Neural progenitor cell (in vitro differentiated cells): ENCODE measurements at regions not wholly inside any gene's neighbourhood (a gene's known extent, or its start where the extent isn't known, plus 50 kb on each side); places are given as distances from the start of the nearest gene placed in this dataset.

Experiments used
- DNase-seq: peaks from one replicate; pipeline ENCODE4 v3.0.0-alpha.2; 2016; ENCODE audit warnings: low spot score
- H2AFZ ChIP-seq: fragments of 200-600 bp; sonication (generic); replicated peaks from 2 replicates; pipeline ENCODE4 v1.6.1; 2016; ENCODE audit warnings: antibody characterized with exemption
- H3F3A ChIP-seq: fragments of 200-600 bp; sonication (generic); 2 replicates; pipeline ENCODE4 v1.6.1; 2016; ENCODE audit warnings: antibody characterized with exemption, low read depth
- H3K27ac ChIP-seq: fragments of 200-600 bp; sonication (generic); 2 replicates; pipeline ENCODE4 v1.5.1; 2016; ENCODE audit warnings: mild to moderate bottlenecking
- H3K27me3 ChIP-seq: fragments of 200-600 bp; sonication (generic); 2 replicates; pipeline ENCODE4 v1.6.1; 2016; ENCODE audit warnings: mild to moderate bottlenecking, moderate library complexity
- H3K36me3 ChIP-seq: fragments of 200-600 bp; sonication (generic); 2 replicates; pipeline ENCODE4 v1.5.1; 2016
- H3K4me1 ChIP-seq: fragments of 200-600 bp; sonication (generic); 2 replicates; pipeline ENCODE4 v1.6.1; 2016; ENCODE audit warnings: mixed run types
- H3K4me2 ChIP-seq: fragments of 200-600 bp; sonication (generic); 2 replicates; pipeline ENCODE4 v1.6.1; 2016
- H3K4me3 ChIP-seq: fragments of 200-600 bp; sonication (generic); 2 replicates; pipeline ENCODE4 v1.5.1; 2016
- H3K79me2 ChIP-seq: fragments of 200-600 bp; sonication (generic); 2 replicates; pipeline ENCODE4 v1.6.1; 2016; ENCODE audit warnings: low read depth
- H3K9ac ChIP-seq: fragments of 200-600 bp; sonication (generic); 2 replicates; pipeline ENCODE4 v1.6.1; 2016
- H3K9me3 ChIP-seq: fragments of 200-600 bp; sonication (generic); 2 replicates; pipeline ENCODE4 v1.5.1; 2016; ENCODE audit warnings: low read depth
- H4K20me1 ChIP-seq: fragments of 200-600 bp; sonication (generic); 2 replicates; pipeline ENCODE4 v1.6.1; 2016; ENCODE audit warnings: low read depth
- H3K27ac Mint-ChIP-seq: 3 replicates; pipeline ENCODE4 v1.8.0; 2021; ENCODE audit warnings: mixed read lengths
- H3K27me3 Mint-ChIP-seq: 2 replicates; pipeline ENCODE4 v1.8.0; 2022; ENCODE audit warnings: low read depth, mild to moderate bottlenecking, inconsistent platforms, moderate library complexity, mixed read lengths; ENCODE audit not compliant: insufficient read depth
- H3K36me3 Mint-ChIP-seq: 3 replicates; pipeline ENCODE4 v1.8.0; 2021; ENCODE audit warnings: mixed read lengths
- H3K4me1 Mint-ChIP-seq: 3 replicates; pipeline ENCODE4 v1.8.0; 2021; ENCODE audit warnings: mixed read lengths
- H3K4me3 Mint-ChIP-seq: 3 replicates; pipeline ENCODE4 v1.8.0; 2021; ENCODE audit warnings: mild to moderate bottlenecking, moderate library complexity, mixed read lengths
- H3K9me3 Mint-ChIP-seq: 3 replicates; pipeline ENCODE4 v1.8.0; 2020; ENCODE audit warnings: mixed read lengths
- CTCF ChIP-seq: fragments of 200-600 bp; sonication (generic); IDR thresholded peaks from 2 replicates; pipeline ENCODE4 v1.5.1; 2017; ENCODE audit warnings: antibody characterized with exemption, mild to moderate bottlenecking
- EZH2 ChIP-seq: fragments of 200-600 bp; sonication (generic); IDR thresholded peaks from 2 replicates; pipeline ENCODE4 v1.6.1; 2017; ENCODE audit warnings: antibody characterized with exemption, mild to moderate bottlenecking, moderate library complexity
- EZH2phosphoT487 ChIP-seq: fragments of 200-600 bp; sonication (generic); IDR thresholded peaks from 2 replicates; pipeline ENCODE4 v1.6.1; 2017; ENCODE audit warnings: antibody characterized with exemption

DNA sequence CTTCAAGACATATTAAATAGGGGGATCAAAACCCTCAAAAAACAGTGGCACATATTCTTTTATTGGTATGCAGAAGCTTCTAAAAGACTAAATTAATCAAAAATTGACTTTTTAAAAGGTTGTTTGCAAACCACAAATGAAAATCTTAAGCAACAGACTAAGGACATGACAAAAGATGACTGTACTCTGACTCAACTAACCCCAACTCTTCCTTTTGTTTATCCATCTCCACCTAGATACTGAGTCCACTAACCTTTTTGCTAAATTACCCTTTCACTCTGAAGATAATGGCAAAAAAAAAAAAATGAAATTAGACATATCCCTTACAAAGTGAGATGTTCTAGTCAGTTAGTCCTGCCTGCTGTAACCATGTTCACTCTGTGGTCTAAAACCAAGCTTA, 91.6 kb upstream of the NLRP2B start:
- Mint-ChIP-seq H3K4me1 (no peaks in the 10 kb centered on the region), H3K9me3 (peaks cover 11% of the 10 kb centered on the region), H3K27ac (no peak overlapping the region), H3K4me3 (no peak overlapping the region), H3K27me3 (no peaks in the 10 kb centered on the region), H3K36me3 (no peaks in the 10 kb centered on the region)
- no peak overlapping the region for H3K4me3 ChIP-seq
- H3K27ac ChIP-seq, result no peak overlapping the region
- no peaks in the 10 kb centered on the region for H4K20me1 ChIP-seq
- H3K9ac ChIP-seq, result no peak overlapping the region
- no peaks in the 10 kb centered on the region for H3K79me2 ChIP-seq
- H3K36me3 ChIP-seq, result no peaks in the 10 kb centered on the region
- no peak for TF ChIP-seq EZH2
- TF ChIP-seq EZH2phosphoT487, result no peak
- no peak for TF ChIP-seq CTCF
- no peaks in the 10 kb centered on the region for H3K9me3 ChIP-seq
- H3F3A ChIP-seq, result no peaks in the 10 kb centered on the region
- H3K4me2 ChIP-seq, result no peak overlapping the region
- DNase-seq, result no peak
- H3K27me3 ChIP-seq, result no peaks in the 10 kb centered on the region
- H2AFZ ChIP-seq, result no peak overlapping the region
- H3K4me1 ChIP-seq, result no peaks in the 10 kb centered on the region

DNA sequence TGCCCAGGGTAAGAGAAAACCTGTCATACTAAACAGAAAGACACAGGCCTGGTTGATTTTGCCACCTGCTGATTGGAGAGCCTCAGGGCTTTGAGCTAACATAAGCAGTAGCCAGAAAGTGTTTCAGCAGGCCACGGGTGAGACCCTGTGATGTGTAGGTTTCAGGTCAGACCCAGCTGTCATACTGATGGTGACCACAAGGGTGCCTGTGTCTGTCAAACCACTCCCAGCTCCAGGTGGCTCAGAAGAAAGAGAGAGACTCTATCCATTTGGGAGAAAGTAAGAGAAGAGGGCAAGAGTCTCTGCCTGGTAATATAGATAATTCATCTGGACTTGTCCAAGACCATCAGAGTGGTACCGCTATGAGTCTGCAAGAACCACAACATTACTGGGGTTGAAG, 72.8 kb upstream of the NLRP2B start:
- Histone ChIP-seq H3K27me3 (no peaks in the 10 kb centered on the region), H3K4me3 (no peak overlapping the region), H4K20me1 (no peaks in the 10 kb centered on the region), H3K79me2 (no peaks in the 10 kb centered on the region), H3K4me2 (no peak overlapping the region), H2AFZ (no peak overlapping the region), H3K9me3 (peaks cover 6% of the 10 kb centered on the region), H3F3A (no peaks in the 10 kb centered on the region), H3K27ac (no peak overlapping the region), H3K4me1 (no peaks in the 10 kb centered on the region), H3K36me3 (no peaks in the 10 kb centered on the region), H3K9ac (no peak overlapping the region)
- DNase-seq, result no peak
- Mint-ChIP-seq H3K9me3 (peaks cover 29% of the 10 kb centered on the region), H3K4me3 (no peak overlapping the region), H3K36me3 (no peaks in the 10 kb centered on the region), H3K4me1 (no peaks in the 10 kb centered on the region), H3K27me3 (no peaks in the 10 kb centered on the region), H3K27ac (no peak overlapping the region)
- TF ChIP-seq EZH2phosphoT487 (no peak), CTCF (peak; percentile 21)

- no peak for TF ChIP-seq CTCF
- no peak for TF ChIP-seq EZH2phosphoT487
- no peaks in the 10 kb centered on the region for H3F3A ChIP-seq
- no peak overlapping the region for H3K4me2 ChIP-seq
- H3K4me1 ChIP-seq, result no peaks in the 10 kb centered on the region
- H4K20me1 ChIP-seq, result no peaks in the 10 kb centered on the region
- H3K36me3 ChIP-seq, result no peaks in the 10 kb centered on the region
- H3K9me3 ChIP-seq, result peaks cover 9% of the 10 kb centered on the region
- H3K27me3 Mint-ChIP-seq, result peaks cover 3% of the 10 kb centered on the region
- peaks cover 4% of the 10 kb centered on the region for H3K9me3 Mint-ChIP-seq
- no peak overlapping the region for H3K27ac ChIP-seq
- H3K79me2 ChIP-seq, result no peaks in the 10 kb centered on the region
- no peaks in the 10 kb centered on the region for H3K27me3 ChIP-seq
- H2AFZ ChIP-seq, result no peak overlapping the region
- no peaks in the 10 kb centered on the region for H3K36me3 Mint-ChIP-seq
- H3K9ac ChIP-seq, result no peak overlapping the region
- no peaks in the 10 kb centered on the region for H3K4me1 Mint-ChIP-seq
- H3K27ac Mint-ChIP-seq, result no peak overlapping the region
- no peak overlapping the region for H3K4me3 Mint-ChIP-seq
- DNase-seq, result no peak
- H3K4me3 ChIP-seq, result no peak overlapping the region
Measured at GRCh38 chrX:57741107-57741506, 61.0 kb upstream of the NLRP2B start.

- Histone ChIP-seq H3K36me3 (no peaks in the 10 kb centered on the region), H3K27ac (no peak overlapping the region), H3F3A (no peaks in the 10 kb centered on the region), H3K4me3 (no peak overlapping the region), H3K27me3 (no peaks in the 10 kb centered on the region), H4K20me1 (no peaks in the 10 kb centered on the region), H3K79me2 (no peaks in the 10 kb centered on the region), H3K9me3 (peaks cover 4% of the 10 kb centered on the region), H3K4me1 (no peaks in the 10 kb centered on the region), H2AFZ (no peak overlapping the region), H3K4me2 (no peak overlapping the region), H3K9ac (no peak overlapping the region)
- Mint-ChIP-seq H3K36me3 (no peaks in the 10 kb centered on the region), H3K27ac (no peak overlapping the region), H3K27me3 (no peaks in the 10 kb centered on the region), H3K4me3 (no peak overlapping the region), H3K9me3 (peaks cover 3% of the 10 kb centered on the region), H3K4me1 (no peaks in the 10 kb centered on the region)
- TF ChIP-seq EZH2phosphoT487 (no peak), EZH2 (no peak), CTCF (no peak)
- no peak for DNase-seq
Measured at GRCh38 chrX:57737881-57738280, 57.8 kb upstream of the NLRP2B start.
